ENCODE measurements at regions not wholly inside any gene's neighbourhood (a gene's known extent, or its start where the extent isn't known, plus 50 kb on each side); places are given as distances from the start of the nearest gene placed in this dataset.

GRCh38 chr6:114987281-114987680 is 644.5 kb upstream of the HS3ST5 start:
- TF ChIP-seq CBX8 (IDR thresholded peaks at IDR 0.05), result no peak
- TF ChIP-seq, protein P1, sequence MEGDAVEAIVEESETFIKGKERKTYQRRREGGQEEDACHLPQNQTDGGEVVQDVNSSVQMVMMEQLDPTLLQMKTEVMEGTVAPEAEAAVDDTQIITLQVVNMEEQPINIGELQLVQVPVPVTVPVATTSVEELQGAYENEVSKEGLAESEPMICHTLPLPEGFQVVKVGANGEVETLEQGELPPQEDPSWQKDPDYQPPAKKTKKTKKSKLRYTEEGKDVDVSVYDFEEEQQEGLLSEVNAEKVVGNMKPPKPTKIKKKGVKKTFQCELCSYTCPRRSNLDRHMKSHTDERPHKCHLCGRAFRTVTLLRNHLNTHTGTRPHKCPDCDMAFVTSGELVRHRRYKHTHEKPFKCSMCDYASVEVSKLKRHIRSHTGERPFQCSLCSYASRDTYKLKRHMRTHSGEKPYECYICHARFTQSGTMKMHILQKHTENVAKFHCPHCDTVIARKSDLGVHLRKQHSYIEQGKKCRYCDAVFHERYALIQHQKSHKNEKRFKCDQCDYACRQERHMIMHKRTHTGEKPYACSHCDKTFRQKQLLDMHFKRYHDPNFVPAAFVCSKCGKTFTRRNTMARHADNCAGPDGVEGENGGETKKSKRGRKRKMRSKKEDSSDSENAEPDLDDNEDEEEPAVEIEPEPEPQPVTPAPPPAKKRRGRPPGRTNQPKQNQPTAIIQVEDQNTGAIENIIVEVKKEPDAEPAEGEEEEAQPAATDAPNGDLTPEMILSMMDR (IDR thresholded peaks at IDR 0.05), result no peak
- TF ChIP-seq RCOR1 (IDR thresholded peaks at IDR 0.05; ENCODE audit: low read depth, low read length), result no peak
- no peak for TF ChIP-seq POLR2A (IDR thresholded peaks at IDR 0.05; ENCODE audit: low read length)
- no peak for TF ChIP-seq RAD21 (conservative IDR thresholded peaks at IDR 0.05 in 1 of 2, IDR thresholded peaks at IDR 0.05 in 1 of 2)
- no peak for TF ChIP-seq SREBF2 (IDR thresholded peaks at IDR 0.05)
